ENCODE measurements at regions not wholly inside any gene's neighbourhood (a gene's known extent, or its start where the extent isn't known, plus 50 kb on each side); places are given as distances from the start of the nearest gene placed in this dataset.

DNA sequence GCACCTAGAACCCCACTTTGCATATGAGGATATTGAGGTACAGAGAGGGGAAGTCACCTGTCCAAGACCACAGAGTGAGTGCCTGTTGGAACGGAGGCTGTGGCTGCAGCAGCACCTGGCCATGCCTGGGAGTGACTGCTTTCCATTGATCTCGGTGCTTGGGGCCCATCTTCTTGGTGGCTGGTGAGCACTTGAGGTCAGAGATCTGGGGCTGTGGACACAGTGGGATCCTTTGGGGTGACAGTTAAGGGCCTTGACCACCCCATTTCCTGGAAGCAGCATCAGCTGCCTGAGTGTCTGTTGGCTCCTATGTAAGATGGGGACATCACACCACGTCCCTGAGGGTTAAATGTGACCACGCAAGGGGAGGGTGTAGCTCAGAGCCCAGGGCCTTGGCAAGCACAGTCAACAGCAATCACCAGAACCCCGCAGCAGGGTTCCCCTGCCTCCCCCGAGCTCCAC lies 111.7 kb downstream of the IRF8 start:
- BruUV-seq (replicated peaks) = no TSS peak
- Histone ChIP-seq H3K27me3 (ENCODE audit: control insufficient read depth, insufficient read depth, low read length) (peaks cover 8% of the 10 kb centered on the region), H3K36me3 (ENCODE audit: control insufficient read depth, insufficient read depth, low read length) (no peaks in the 10 kb centered on the region; the same call in 1 of the 2 replicates), H3K27ac (ENCODE audit: low read length) (no peak overlapping the region), H3K4me3 (ENCODE audit: low read depth in 2 of 2, low read length in 2 of 2) (no peak overlapping the region), H3K9me3 (ENCODE audit: control insufficient read depth, insufficient read depth, low read depth, low read length) (no peaks in the 10 kb centered on the region), H3K4me1 (ENCODE audit: control insufficient read depth, insufficient read depth, low read length) (no peaks in the 10 kb centered on the region)
- ATAC-seq = no peak
- POLR2A ChIA-PET = no interaction called here
- no peak for DNase-seq (ENCODE audit: low read depth, low spot score)
- TF ChIP-seq TCF7L2 (IDR thresholded peaks at IDR 0.05; ENCODE audit: low read depth, low read length) (no peak), SIN3A (IDR thresholded peaks at IDR 0.05; ENCODE audit: borderline replicate concordance, insufficient read depth, low read depth, low read length) (no peak)
- TF ChIP-seq, protein P1, sequence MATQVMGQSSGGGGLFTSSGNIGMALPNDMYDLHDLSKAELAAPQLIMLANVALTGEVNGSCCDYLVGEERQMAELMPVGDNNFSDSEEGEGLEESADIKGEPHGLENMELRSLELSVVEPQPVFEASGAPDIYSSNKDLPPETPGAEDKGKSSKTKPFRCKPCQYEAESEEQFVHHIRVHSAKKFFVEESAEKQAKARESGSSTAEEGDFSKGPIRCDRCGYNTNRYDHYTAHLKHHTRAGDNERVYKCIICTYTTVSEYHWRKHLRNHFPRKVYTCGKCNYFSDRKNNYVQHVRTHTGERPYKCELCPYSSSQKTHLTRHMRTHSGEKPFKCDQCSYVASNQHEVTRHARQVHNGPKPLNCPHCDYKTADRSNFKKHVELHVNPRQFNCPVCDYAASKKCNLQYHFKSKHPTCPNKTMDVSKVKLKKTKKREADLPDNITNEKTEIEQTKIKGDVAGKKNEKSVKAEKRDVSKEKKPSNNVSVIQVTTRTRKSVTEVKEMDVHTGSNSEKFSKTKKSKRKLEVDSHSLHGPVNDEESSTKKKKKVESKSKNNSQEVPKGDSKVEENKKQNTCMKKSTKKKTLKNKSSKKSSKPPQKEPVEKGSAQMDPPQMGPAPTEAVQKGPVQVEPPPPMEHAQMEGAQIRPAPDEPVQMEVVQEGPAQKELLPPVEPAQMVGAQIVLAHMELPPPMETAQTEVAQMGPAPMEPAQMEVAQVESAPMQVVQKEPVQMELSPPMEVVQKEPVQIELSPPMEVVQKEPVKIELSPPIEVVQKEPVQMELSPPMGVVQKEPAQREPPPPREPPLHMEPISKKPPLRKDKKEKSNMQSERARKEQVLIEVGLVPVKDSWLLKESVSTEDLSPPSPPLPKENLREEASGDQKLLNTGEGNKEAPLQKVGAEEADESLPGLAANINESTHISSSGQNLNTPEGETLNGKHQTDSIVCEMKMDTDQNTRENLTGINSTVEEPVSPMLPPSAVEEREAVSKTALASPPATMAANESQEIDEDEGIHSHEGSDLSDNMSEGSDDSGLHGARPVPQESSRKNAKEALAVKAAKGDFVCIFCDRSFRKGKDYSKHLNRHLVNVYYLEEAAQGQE (IDR thresholded peaks at IDR 0.05; ENCODE audit: insufficient read depth in 1 of 2, low read depth in 2 of 2, low read length in 1 of 2) = no peak
- intact Hi-C loops (cut with micrococcal nuclease; ENCODE audit: unreplicated experiment) (no loop called here), in situ Hi-C loops (cut with HindIII; ENCODE audit: low pct_unique_long_range_greater_than_20kb, low sequenced_read_pairs) (no loop called here)
- CTCF ChIA-PET = no interaction called here

DNA sequence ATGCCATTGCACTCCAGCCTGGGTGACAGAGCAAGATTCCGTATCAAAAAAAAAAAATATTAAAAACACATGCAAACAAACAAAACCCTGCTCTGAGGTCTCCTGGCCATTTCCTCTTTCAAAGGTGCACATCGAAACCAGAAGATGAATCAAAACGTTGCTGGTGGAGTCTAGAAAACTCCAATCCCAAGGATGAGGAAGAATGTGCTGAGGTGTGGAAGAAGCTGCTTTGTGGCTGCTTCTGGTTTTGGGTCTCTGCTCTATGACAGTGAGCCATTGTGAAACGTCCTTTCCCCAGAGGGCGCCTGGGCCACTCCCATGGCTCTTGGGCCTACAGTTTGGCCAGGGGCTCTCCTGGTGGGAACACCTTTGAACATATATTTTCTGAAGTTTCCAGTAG lies 112.6 kb downstream of the IRF8 start:
- ChIA-PET POLR2A (no interaction called here), CTCF (no interaction called here)
- in situ Hi-C loops (cut with HindIII; ENCODE audit: low pct_unique_long_range_greater_than_20kb, low sequenced_read_pairs) = no loop called here
- H3K36me3 ChIP-seq (ENCODE audit: control insufficient read depth, insufficient read depth, low read length) = no peaks in the 10 kb centered on the region; the same call in 1 of the 2 replicates
- ATAC-seq = no peak
- TF ChIP-seq SIN3A (IDR thresholded peaks at IDR 0.05; ENCODE audit: borderline replicate concordance, insufficient read depth, low read depth, low read length) = no peak
- TF ChIP-seq TCF7L2 (IDR thresholded peaks at IDR 0.05; ENCODE audit: low read depth, low read length) = no peak
- TF ChIP-seq POLR2AphosphoS5 (IDR thresholded peaks at IDR 0.05; ENCODE audit: low read depth, low read length) = no peak
- TF ChIP-seq, protein P1 (IDR thresholded peaks at IDR 0.05; ENCODE audit: insufficient read depth in 1 of 2, low read depth in 2 of 2, low read length in 1 of 2) = no peak
- TF ChIP-seq, protein P2, sequence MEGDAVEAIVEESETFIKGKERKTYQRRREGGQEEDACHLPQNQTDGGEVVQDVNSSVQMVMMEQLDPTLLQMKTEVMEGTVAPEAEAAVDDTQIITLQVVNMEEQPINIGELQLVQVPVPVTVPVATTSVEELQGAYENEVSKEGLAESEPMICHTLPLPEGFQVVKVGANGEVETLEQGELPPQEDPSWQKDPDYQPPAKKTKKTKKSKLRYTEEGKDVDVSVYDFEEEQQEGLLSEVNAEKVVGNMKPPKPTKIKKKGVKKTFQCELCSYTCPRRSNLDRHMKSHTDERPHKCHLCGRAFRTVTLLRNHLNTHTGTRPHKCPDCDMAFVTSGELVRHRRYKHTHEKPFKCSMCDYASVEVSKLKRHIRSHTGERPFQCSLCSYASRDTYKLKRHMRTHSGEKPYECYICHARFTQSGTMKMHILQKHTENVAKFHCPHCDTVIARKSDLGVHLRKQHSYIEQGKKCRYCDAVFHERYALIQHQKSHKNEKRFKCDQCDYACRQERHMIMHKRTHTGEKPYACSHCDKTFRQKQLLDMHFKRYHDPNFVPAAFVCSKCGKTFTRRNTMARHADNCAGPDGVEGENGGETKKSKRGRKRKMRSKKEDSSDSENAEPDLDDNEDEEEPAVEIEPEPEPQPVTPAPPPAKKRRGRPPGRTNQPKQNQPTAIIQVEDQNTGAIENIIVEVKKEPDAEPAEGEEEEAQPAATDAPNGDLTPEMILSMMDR (IDR thresholded peaks at IDR 0.05) = no peak
- H3K4me3 ChIP-seq (ENCODE audit: low read depth in 2 of 2, low read length in 2 of 2) = no peak overlapping the region
- intact Hi-C loops (cut with micrococcal nuclease; ENCODE audit: unreplicated experiment) = no loop called here
- no peaks in the 10 kb centered on the region for H3K9me3 ChIP-seq (ENCODE audit: control insufficient read depth, insufficient read depth, low read depth, low read length)
- H3K27ac ChIP-seq (ENCODE audit: low read length) = no peak overlapping the region
- DNase-seq (ENCODE audit: low read depth, low spot score) = no peak
- peaks cover 7% of the 10 kb centered on the region for H3K27me3 ChIP-seq (ENCODE audit: control insufficient read depth, insufficient read depth, low read length)
- no TSS peak for BruUV-seq (replicated peaks)
- no peaks in the 10 kb centered on the region for H3K4me1 ChIP-seq (ENCODE audit: control insufficient read depth, insufficient read depth, low read length)

Measured in Panc1 (cell line).